WTC11 (cell line): ENCODE measurements at regions not wholly inside any gene's neighbourhood (a gene's known extent, or its start where the extent isn't known, plus 50 kb on each side); places are given as distances from the start of the nearest gene placed in this dataset.

Source experiments
- ATAC-seq: fragments of 200-7000 bp; cut with Tn5 transposase; 2 replicates; pipeline ENCODE4 v1.10.0; 2021; ENCODE audit warnings: mild to moderate bottlenecking, moderate library complexity
- CTCF ChIA-PET: fragments of 300-600 bp; sonication (Branson Sonifier 250); formaldehyde crosslinking; loops from one replicate; lab custom pipeline; 2021; ENCODE audit warnings: antibody characterized with exemption; lab: Charles Lee
- POLR2A ChIA-PET: fragments of 350-600 bp; sonication (Branson Sonifier 250); formaldehyde crosslinking; loops from one replicate; lab custom pipeline; 2021; ENCODE audit warnings: antibody characterized with exemption; lab: Charles Lee
- DNase-seq: peaks from one replicate; pipeline ENCODE4 v3.0.0; 2021; ENCODE audit warnings: low spot score
- H3K27ac Mint-ChIP-seq: 2 replicates; pipeline ENCODE4 v1.8.0; 2021; ENCODE audit warnings: mixed read lengths
- H3K27me3 Mint-ChIP-seq: 2 replicates; pipeline ENCODE4 v1.8.0; 2021; ENCODE audit warnings: low read depth, mild to moderate bottlenecking, moderate library complexity, mixed read lengths
- H3K36me3 Mint-ChIP-seq: 2 replicates; pipeline ENCODE4 v1.8.0; 2021; ENCODE audit warnings: mixed read lengths
- H3K4me1 Mint-ChIP-seq: 2 replicates; pipeline ENCODE4 v1.8.0; 2022; ENCODE audit warnings: mixed read lengths
- H3K4me3 Mint-ChIP-seq: 2 replicates; pipeline ENCODE4 v1.8.0; 2021; ENCODE audit warnings: mild to moderate bottlenecking, moderate library complexity, mixed read lengths
- H3K9me3 Mint-ChIP-seq: 2 replicates; pipeline ENCODE4 v1.8.0; 2021; ENCODE audit warnings: mixed read lengths
- AR ChIP-seq: fragments of 250-450 bp; sonication (Bioruptor Pico); IDR thresholded peaks from 2 replicates; pipeline ENCODE4 v1.9.0; 2021; ENCODE audit warnings: mild to moderate bottlenecking
- ATF2 ChIP-seq: sonication (generic); formaldehyde crosslinking; IDR thresholded peaks from 2 replicates; pipeline ENCODE4 v1.8.1; 2022; ENCODE audit warnings: low read depth, missing genetic modification reagents, borderline replicate concordance
- E2F4 ChIP-seq: sonication (generic); formaldehyde crosslinking; IDR thresholded peaks from 2 replicates; pipeline ENCODE4 v1.8.1; 2022; ENCODE audit warnings: low read depth, mild to moderate bottlenecking, moderate library complexity, missing genetic modification reagents, borderline replicate concordance
- ELF4 ChIP-seq: sonication (generic); formaldehyde crosslinking; IDR thresholded peaks from 2 replicates; pipeline ENCODE4 v1.8.1; 2022; ENCODE audit warnings: low read depth, mild to moderate bottlenecking, moderate library complexity, missing genetic modification reagents
- ERG ChIP-seq: fragments of 250-450 bp; sonication (Bioruptor Pico); IDR thresholded peaks from 2 replicates; pipeline ENCODE4 v1.8.0; 2021; ENCODE audit warnings: mild to moderate bottlenecking
- GRHL2 ChIP-seq: fragments of 250-450 bp; sonication (Bioruptor Pico); IDR thresholded peaks from 2 replicates; pipeline ENCODE4 v1.8.0; 2022; ENCODE audit warnings: mild to moderate bottlenecking, moderate library complexity; ENCODE audit not compliant: insufficient replicate concordance, severe bottlenecking
- GTF2I ChIP-seq: fragments of 250-450 bp; sonication (Bioruptor Pico); conservative IDR thresholded peaks from 2 replicates; pipeline ENCODE4 v1.4.0; 2021; ENCODE audit warnings: mild to moderate bottlenecking
- MLX ChIP-seq: sonication (generic); formaldehyde crosslinking; IDR thresholded peaks from 2 replicates; pipeline ENCODE4 v1.8.1; 2023; ENCODE audit warnings: mild to moderate bottlenecking, missing genetic modification reagents, moderate library complexity
- MYBL2 ChIP-seq: sonication (generic); formaldehyde crosslinking; IDR thresholded peaks from 2 replicates; pipeline ENCODE4 v1.8.1; 2023; ENCODE audit warnings: mild to moderate bottlenecking, moderate library complexity, missing genetic modification reagents
- NFATC4 ChIP-seq: fragments of 250-450 bp; sonication (Bioruptor Pico); IDR thresholded peaks from 2 replicates; pipeline ENCODE4 v1.9.0; 2021; ENCODE audit warnings: mild to moderate bottlenecking
- NFE2L1 ChIP-seq: sonication (generic); formaldehyde crosslinking; IDR thresholded peaks from 2 replicates; pipeline ENCODE4 v1.8.1; 2023; ENCODE audit warnings: missing genetic modification reagents
- NFYB ChIP-seq: sonication (generic); formaldehyde crosslinking; conservative IDR thresholded peaks from 2 replicates; pipeline ENCODE4 v1.8.0; 2022; ENCODE audit warnings: low read depth, missing genetic modification reagents
- PREB ChIP-seq: sonication (generic); formaldehyde crosslinking; IDR thresholded peaks from 2 replicates; pipeline ENCODE4 v1.8.1; 2022; ENCODE audit warnings: mild to moderate bottlenecking, missing genetic modification reagents, moderate library complexity, borderline replicate concordance
- RORB ChIP-seq: fragments of 250-450 bp; sonication (Bioruptor Pico); IDR thresholded peaks from 2 replicates; pipeline ENCODE4 v1.9.0; 2021; ENCODE audit warnings: mild to moderate bottlenecking
- SOX15 ChIP-seq: fragments of 250-450 bp; sonication (Bioruptor Pico); IDR thresholded peaks from 2 replicates; pipeline ENCODE4 v1.9.0; 2021; ENCODE audit warnings: mild to moderate bottlenecking
- TCF7 ChIP-seq: sonication (generic); formaldehyde crosslinking; IDR thresholded peaks from 2 replicates; pipeline ENCODE4 v1.8.0; 2022; ENCODE audit warnings: mild to moderate bottlenecking, low read depth, missing genetic modification reagents, moderate library complexity
- TEAD4 ChIP-seq: sonication (generic); formaldehyde crosslinking; IDR thresholded peaks from 2 replicates; pipeline ENCODE4 v1.8.0; 2022; ENCODE audit warnings: mild to moderate bottlenecking, missing genetic modification reagents
- ZBTB21 ChIP-seq: sonication (generic); formaldehyde crosslinking; IDR thresholded peaks from 2 replicates; pipeline ENCODE4 v1.8.1; 2023; ENCODE audit warnings: mild to moderate bottlenecking, missing genetic modification reagents, borderline replicate concordance
- ZNF263 ChIP-seq: sonication (generic); formaldehyde crosslinking; IDR thresholded peaks from 2 replicates; pipeline ENCODE4 v1.8.1; 2022; ENCODE audit warnings: low read depth, mild to moderate bottlenecking, moderate library complexity, missing genetic modification reagents
- ZNF281 ChIP-seq: sonication (generic); formaldehyde crosslinking; IDR thresholded peaks from 2 replicates; pipeline ENCODE4 v1.8.0; 2023; ENCODE audit warnings: mild to moderate bottlenecking, missing genetic modification reagents
- ZNF317 ChIP-seq: sonication (generic); formaldehyde crosslinking; IDR thresholded peaks from 2 replicates; pipeline ENCODE4 v1.8.1; 2023; ENCODE audit warnings: low read depth, mild to moderate bottlenecking, moderate library complexity, missing genetic modification reagents, borderline replicate concordance
- ZNF396 ChIP-seq: fragments of 250-450 bp; sonication (Bioruptor Pico); IDR thresholded peaks from 2 replicates; pipeline ENCODE4 v1.8.0; 2021; ENCODE audit warnings: mild to moderate bottlenecking, moderate library complexity, borderline replicate concordance
- ZNF416 ChIP-seq: fragments of 250-450 bp; sonication (Bioruptor Pico); IDR thresholded peaks from 2 replicates; pipeline ENCODE4 v1.9.0; 2021; ENCODE audit warnings: mild to moderate bottlenecking, inconsistent platforms
- ZNF512 ChIP-seq: sonication (generic); formaldehyde crosslinking; IDR thresholded peaks from 2 replicates; pipeline ENCODE4 v1.8.1; 2022; ENCODE audit warnings: missing genetic modification reagents, borderline replicate concordance

GRCh38 chr2:41180387-41180786 lies 728.5 kb upstream of the SLC8A1 start:
- POLR2A ChIA-PET, result no interaction called here
- DNase-seq, result no peak
- Mint-ChIP-seq H3K4me3 (no peak overlapping the region), H3K4me1 (no peaks in the 10 kb centered on the region), H3K36me3 (no peaks in the 10 kb centered on the region), H3K27me3 (no peaks in the 10 kb centered on the region), H3K9me3 (no peaks in the 10 kb centered on the region)
- CTCF ChIA-PET, result no interaction called here
- no peak for ATAC-seq
- no peak for TF ChIP-seq SOX15 (CRISPR knock-in tag)
- no peak for TF ChIP-seq ZNF263 (CRISPR knock-in tag)
- no peak for TF ChIP-seq ATF2 (CRISPR knock-in tag)
- no peak for TF ChIP-seq RORB
- no peak for TF ChIP-seq NFE2L1
- TF ChIP-seq NFATC4 (CRISPR knock-in tag), result no peak
- no peak for TF ChIP-seq GRHL2 (CRISPR knock-in tag)
- TF ChIP-seq ZNF281 (CRISPR knock-in tag), result no peak
- no peak for TF ChIP-seq ZBTB21 (CRISPR knock-in tag)
- TF ChIP-seq TCF7 (CRISPR knock-in tag), result no peak
- TF ChIP-seq ZNF396 (CRISPR knock-in tag), result no peak
- TF ChIP-seq ZNF416 (CRISPR knock-in tag), result no peak
- no peak for TF ChIP-seq ERG (CRISPR knock-in tag)
- TF ChIP-seq PREB (CRISPR knock-in tag), result no peak
- no peak for TF ChIP-seq TEAD4 (CRISPR knock-in tag)
- no peak for TF ChIP-seq AR (CRISPR knock-in tag)
- TF ChIP-seq, all 79 proteins: peak for 0
- H3K27ac Mint-ChIP-seq, result no peak overlapping the region

- H3K4me3 Mint-ChIP-seq, result no peak overlapping the region
- H3K9me3 Mint-ChIP-seq, result no peaks in the 10 kb centered on the region
- H3K4me1 Mint-ChIP-seq, result peaks cover 8% of the 10 kb centered on the region; the same call in 1 of the 2 replicates
- ChIA-PET POLR2A (no interaction called here), CTCF (no interaction called here)
- no peak for DNase-seq
- H3K27ac Mint-ChIP-seq, result no peak overlapping the region
- no peaks in the 10 kb centered on the region for H3K36me3 Mint-ChIP-seq
- no peaks in the 10 kb centered on the region for H3K27me3 Mint-ChIP-seq
- no peak for ATAC-seq
- TF ChIP-seq ZNF512, result no peak
- TF ChIP-seq E2F4, result no peak
- TF ChIP-seq MLX, result no peak
- TF ChIP-seq GTF2I (CRISPR knock-in tag), result no peak
- TF ChIP-seq MYBL2 (CRISPR knock-in tag), result no peak
- no peak for TF ChIP-seq ZNF317 (CRISPR knock-in tag)
- no peak for TF ChIP-seq ELF4
- no peak for TF ChIP-seq NFATC4 (CRISPR knock-in tag)
- TF ChIP-seq NFYB, result no peak
Measured at GRCh38 chr2:41182961-41183360, 731.1 kb upstream of the SLC8A1 start.
